ENCODE measurements at regions not wholly inside any gene's neighbourhood (a gene's known extent, or its start where the extent isn't known, plus 50 kb on each side); places are given as distances from the start of the nearest gene placed in this dataset.

- TF ChIP-seq ZBTB39 (CRISPR knock-in tag; IDR thresholded peaks at IDR 0.05) (no peak), ZNF598 (CRISPR knock-in tag; IDR thresholded peaks at IDR 0.05; ENCODE audit: borderline replicate concordance) (no peak), SIX1 (CRISPR knock-in tag; IDR thresholded peaks at IDR 0.05; ENCODE audit: borderline replicate concordance) (no peak), GATAD2A (CRISPR knock-in tag; IDR thresholded peaks at IDR 0.05) (peak; percentile 10; the same call in 1 of the 2 replicates), ATF3 (CRISPR knock-in tag; IDR thresholded peaks at IDR 0.05) (no peak), RAD21 (CRISPR knock-in tag; IDR thresholded peaks at IDR 0.05) (no peak), PRMT3 (CRISPR knock-in tag; IDR thresholded peaks at IDR 0.05; ENCODE audit: borderline replicate concordance, low read depth) (no peak), ZNF709 (CRISPR knock-in tag; IDR thresholded peaks at IDR 0.05) (peak; percentile 30; the same call in 1 of the 2 replicates), GTF3A (CRISPR knock-in tag; conservative IDR thresholded peaks at IDR 0.05) (no peak), REPIN1 (CRISPR knock-in tag; IDR thresholded peaks at IDR 0.05; ENCODE audit: borderline replicate concordance, low read depth) (no peak), NCOA2 (CRISPR knock-in tag; IDR thresholded peaks at IDR 0.05) (no peak), BORCS8-MEF2B (CRISPR knock-in tag; IDR thresholded peaks at IDR 0.05) (no peak), ZNF160 (CRISPR knock-in tag; IDR thresholded peaks at IDR 0.05) (no peak), CSRNP1 (CRISPR knock-in tag; IDR thresholded peaks at IDR 0.05) (no peak), ZNF704 (CRISPR knock-in tag; IDR thresholded peaks at IDR 0.05; ENCODE audit: borderline replicate concordance) (no peak), HES4 (CRISPR knock-in tag; IDR thresholded peaks at IDR 0.05; ENCODE audit: borderline replicate concordance) (0 out of 2 replicates have a peak, but pooled peaks have one; percentile 19), AKNA (CRISPR knock-in tag; IDR thresholded peaks at IDR 0.05; ENCODE audit: borderline replicate concordance) (no peak), ATF1 (CRISPR knock-in tag; IDR thresholded peaks at IDR 0.05) (no peak), GABPB1 (CRISPR knock-in tag; IDR thresholded peaks at IDR 0.05) (peak; percentile 65; the same call in 1 of the 2 replicates), POLR2A (IDR thresholded peaks at IDR 0.05; ENCODE audit: insufficient read depth in 1 of 2, low read depth in 2 of 2, low read length in 2 of 2) (no peak)
These were observed 56.6 kb upstream of the GSE1 start (continued) for GRCh38 chr16:85556456-85557082.
